Mucosa of descending colon (tissue), 3 donors: ENCODE measurements at regions not wholly inside any gene's neighbourhood (a gene's known extent, or its start where the extent isn't known, plus 50 kb on each side); places are given as distances from the start of the nearest gene placed in this dataset.

ENCODE experiments used
- ATAC-seq: fragments of 200-7000 bp; cut with Tn5 transposase; one replicate; pipeline ENCODE4 v1.9.1; 2020; ENCODE audit warnings: mild to moderate bottlenecking, moderate library complexity
- DNase-seq, 3 donors: peaks; one replicate each; pipeline ENCODE4 v3.0.0-alpha.2; 2020
- H3K36me3 ChIP-seq: fragments of 200-600 bp; one replicate; pipeline ENCODE4 v1.8.0; 2021; ENCODE audit warnings: low read depth, mild to moderate bottlenecking
- H3K4me1 ChIP-seq: fragments of 200-600 bp; one replicate; pipeline ENCODE4 v1.8.0; 2021; ENCODE audit warnings: low read depth, mild to moderate bottlenecking
- H3K4me3 ChIP-seq: fragments of 200-600 bp; one replicate; pipeline ENCODE4 v1.8.0; 2021; ENCODE audit warnings: mild to moderate bottlenecking
- H3K9me3 ChIP-seq: fragments of 200-600 bp; one replicate; pipeline ENCODE4 v1.8.0; 2021; ENCODE audit warnings: mild to moderate bottlenecking
- CTCF ChIP-seq: fragments of 200-600 bp; IDR thresholded peaks from one replicate; pipeline ENCODE4 v1.8.0; 2022; ENCODE audit warnings: antibody characterized with exemption, mild to moderate bottlenecking
- intact Hi-C, 2 donors: fragments of 100-400 bp; cut with DNase I in 1 of 2; cut with micrococcal nuclease in 1 of 2; formaldehyde crosslinking; loops; one replicate each; pipeline versions ENCODE4 v1.11.0 to v1.11.1; 2022; cut with DNase I, micrococcal nuclease
- donor health status: DM: no; HTN: no; CAD: no; lungs with moderate emphysema.
- donor health status: DM: no; HTN: no; CAD: no.
- donor health status: DM: no; HTN: yes; CAD: no.

DNA sequence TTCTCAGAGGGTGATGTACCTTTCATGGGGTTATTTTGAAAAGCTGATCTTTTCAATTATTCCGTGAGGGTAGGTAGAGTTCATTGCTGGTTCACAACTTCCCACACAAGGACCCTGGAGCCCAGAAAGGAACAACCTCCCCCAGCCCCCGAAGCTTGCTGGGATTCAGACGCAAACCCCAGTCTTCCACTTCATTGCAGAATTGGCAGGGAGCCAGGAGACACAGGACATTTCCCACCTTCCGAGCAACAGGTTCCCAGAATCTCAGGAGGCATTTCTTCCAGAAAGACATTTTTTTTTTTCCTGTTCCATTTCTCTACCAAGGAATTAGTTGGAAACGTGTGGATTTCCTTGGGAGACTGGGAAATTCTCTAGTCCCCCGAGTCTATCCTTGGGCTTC lies 106.1 kb downstream of the GP2 start:
- Histone ChIP-seq H3K36me3 (no peaks in the 10 kb centered on the region), H3K4me1 (no peaks in the 10 kb centered on the region), H3K4me3 (no peak overlapping the region), H3K9me3 (no peaks in the 10 kb centered on the region)
- intact Hi-C loops = no loop called here
- no peak for ATAC-seq
- no peak for DNase-seq
- TF ChIP-seq CTCF = no peak

DNA sequence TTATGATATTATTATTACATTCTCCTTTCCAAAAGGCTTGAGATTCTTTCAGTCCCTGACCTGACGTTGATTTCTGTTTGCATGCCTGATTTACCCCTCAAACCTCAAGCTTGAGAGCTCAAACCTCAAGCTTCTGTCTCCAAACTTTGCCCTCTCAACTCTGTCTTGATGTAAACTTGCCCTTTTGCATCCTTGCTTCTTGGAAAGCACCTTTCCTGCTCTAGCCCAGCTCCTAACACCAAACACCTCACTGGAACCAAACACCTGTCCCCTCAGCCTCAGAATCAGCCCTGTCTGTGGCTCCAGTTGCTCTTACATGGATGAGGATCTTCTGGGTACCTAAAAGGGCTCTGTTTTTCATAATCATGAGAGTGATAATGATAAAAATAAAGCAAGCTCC lies 109.2 kb downstream of the GP2 start:
- Histone ChIP-seq H3K36me3 (no peaks in the 10 kb centered on the region), H3K4me1 (no peaks in the 10 kb centered on the region), H3K4me3 (no peak overlapping the region), H3K9me3 (no peaks in the 10 kb centered on the region)
- ATAC-seq = no peak
- no peak for TF ChIP-seq CTCF
- intact Hi-C loops = no loop called here
- DNase-seq = no peak

DNA sequence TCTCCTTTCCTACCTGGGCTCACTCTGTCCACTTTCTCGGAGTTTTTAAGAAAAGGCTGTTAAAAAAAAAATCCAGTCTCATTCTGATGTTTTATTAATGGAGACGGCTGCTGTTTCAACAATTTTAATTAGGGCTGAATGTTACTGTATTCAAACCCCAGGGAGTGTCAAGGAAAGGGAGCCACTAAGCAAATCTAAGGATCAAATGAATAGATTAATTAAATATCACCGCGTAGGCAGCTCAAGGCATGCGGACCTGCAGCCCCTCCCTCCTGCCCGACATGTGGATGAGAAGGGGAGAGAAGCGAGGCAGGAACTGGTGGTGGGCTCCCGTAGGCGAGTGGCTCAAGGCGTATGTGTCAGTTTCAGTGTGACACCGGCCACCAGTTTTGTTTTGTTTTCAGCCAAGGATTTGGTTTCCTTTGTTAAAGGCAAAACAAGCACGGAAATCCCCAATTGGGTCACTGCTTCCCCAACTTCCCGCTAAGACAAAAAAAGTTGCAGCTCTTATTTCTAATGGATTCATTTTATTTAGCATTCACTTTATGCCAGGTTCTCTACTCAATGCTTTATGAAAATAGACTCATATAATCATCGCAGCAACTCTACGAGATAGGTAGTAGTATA lies 110.6 kb downstream of the GP2 start:
- Histone ChIP-seq H3K36me3 (no peaks in the 10 kb centered on the region), H3K4me1 (no peaks in the 10 kb centered on the region), H3K9me3 (no peaks in the 10 kb centered on the region), H3K4me3 (no peak overlapping the region)
- DNase-seq = no peak
- intact Hi-C loops = no loop called here
- TF ChIP-seq CTCF = no peak
- ATAC-seq = no peak

- H3K9me3 ChIP-seq = no peaks in the 10 kb centered on the region
- DNase-seq (no peak), ATAC-seq (no peak)
- TF ChIP-seq CTCF = no peak
- no peaks in the 10 kb centered on the region for H3K36me3 ChIP-seq
- intact Hi-C loops = no loop called here
- H3K4me1 ChIP-seq = no peaks in the 10 kb centered on the region
- no peak overlapping the region for H3K4me3 ChIP-seq
Observed at GRCh38 chr16:20214401-20214800, 112.9 kb downstream of the GP2 start.

GRCh38 chr16:20203272-20203671 lies 124.0 kb downstream of the GP2 start:
- DNase-seq (no peak), ATAC-seq (no peak)
- H3K4me1 ChIP-seq = no peaks in the 10 kb centered on the region
- intact Hi-C loops = no loop called here
- H3K9me3 ChIP-seq = no peaks in the 10 kb centered on the region
- no peak overlapping the region for H3K4me3 ChIP-seq
- no peaks in the 10 kb centered on the region for H3K36me3 ChIP-seq
- TF ChIP-seq CTCF = no peak

- no peaks in the 10 kb centered on the region for H3K4me1 ChIP-seq
- no peak for TF ChIP-seq CTCF
- no peaks in the 10 kb centered on the region for H3K9me3 ChIP-seq
- DNase-seq = no peak
- no peak overlapping the region for H3K4me3 ChIP-seq
- intact Hi-C loops = no loop called here
- H3K36me3 ChIP-seq = no peaks in the 10 kb centered on the region
- no peak for ATAC-seq
Observed at GRCh38 chr16:20202747-20203146, 124.6 kb downstream of the GP2 start.
